Activated CD8-positive, alpha-beta T cell treated with anti-CD3 and anti-CD28 coated beads for 36 hours (primary cell): ENCODE measurements at regions not wholly inside any gene's neighbourhood (a gene's known extent, or its start where the extent isn't known, plus 50 kb on each side); places are given as distances from the start of the nearest gene placed in this dataset.

ENCODE experiments used
- ATAC-seq: fragments of 200-7000 bp; cut with Tn5 transposase; one replicate; pipeline ENCODE4 v1.10.0; 2021; ENCODE audit warnings: mild to moderate bottlenecking, moderate library complexity
- CTCF ChIA-PET: fragments of 350-600 bp; sonication (Branson Sonifier 250); formaldehyde crosslinking; loops from one replicate; lab custom pipeline; 2021; ENCODE audit warnings: antibody characterized with exemption; lab: Charles Lee
- POLR2A ChIA-PET: fragments of 350-600 bp; sonication (Branson Sonifier 250); formaldehyde crosslinking; loops from one replicate; lab custom pipeline; 2021; ENCODE audit warnings: antibody characterized with exemption; lab: Charles Lee
- DNase-seq: peaks from one replicate; pipeline ENCODE4 v3.0.0-alpha.2; 2020
- H3K27ac Mint-ChIP-seq: one replicate; pipeline ENCODE4 v1.8.0; 2021; ENCODE audit warnings: mild to moderate bottlenecking, mixed read lengths
- H3K27me3 Mint-ChIP-seq: one replicate; pipeline ENCODE4 v1.8.0; 2021; ENCODE audit warnings: mixed read lengths
- H3K36me3 Mint-ChIP-seq: one replicate; pipeline ENCODE4 v1.8.0; 2021; ENCODE audit warnings: low read depth, mixed read lengths
- H3K4me1 Mint-ChIP-seq: one replicate; pipeline ENCODE4 v1.8.0; 2021; ENCODE audit warnings: low read depth, mixed read lengths
- H3K4me3 Mint-ChIP-seq: one replicate; pipeline ENCODE4 v1.8.0; 2021; ENCODE audit warnings: mild to moderate bottlenecking, moderate library complexity, mixed read lengths
- H3K9me3 Mint-ChIP-seq: one replicate; pipeline ENCODE4 v1.8.0; 2021; ENCODE audit warnings: mixed read lengths
- CTCF ChIP-seq: fragments of 200-600 bp; IDR thresholded peaks from one replicate; pipeline ENCODE4 v1.8.0; 2022; ENCODE audit warnings: antibody characterized with exemption, mild to moderate bottlenecking
- intact Hi-C: fragments of 100-400 bp; cut with micrococcal nuclease; formaldehyde crosslinking; loops from one replicate; pipeline ENCODE4 v1.10.0; 2022

- Mint-ChIP-seq H3K9me3 (no peaks in the 10 kb centered on the region), H3K36me3 (no peaks in the 10 kb centered on the region), H3K4me1 (peaks cover 39% of the 10 kb centered on the region), H3K27ac (no peak overlapping the region), H3K4me3 (no peak overlapping the region), H3K27me3 (no peaks in the 10 kb centered on the region)
- DNase-seq (no peak), ATAC-seq (no peak)
- TF ChIP-seq CTCF = no peak
- ChIA-PET POLR2A (no interaction called here), CTCF (interaction anchor here (2.5 to 2.6 kb wide), 2 partner anchors 17 to 69 kb away, joined by 16 to 32 read pairs; partner anchors contain the start of gene PRKCQ)
- intact Hi-C loops = loop anchor here (5.0 kb wide), 1 partner anchor 68 kb away; the partner anchor contains the start of gene PRKCQ
These were observed 69.8 kb upstream of the PRKCQ start for GRCh38 chr10:6649903-6650302.

GRCh38 chr10:6648894-6649720 is 69.0 kb upstream of the PRKCQ start:
- no peaks in the 10 kb centered on the region for H3K9me3 Mint-ChIP-seq
- H3K4me3 Mint-ChIP-seq = no peak overlapping the region
- ChIA-PET POLR2A (interaction anchor here (0.6 to 1.0 kb wide), 2 partner anchors 42 to 67 kb away, joined by 3 read pairs; no protein-coding TSS in a partner anchor), CTCF (interaction anchor here (0.8 to 2.6 kb wide), 19 partner anchors 11 to 228 kb away, joined by 3 to 32 read pairs (median 8); partner anchors contain the start of gene PRKCQ)
- no peaks in the 10 kb centered on the region for H3K27me3 Mint-ChIP-seq
- intact Hi-C loops = loop anchor here (5.0 kb wide), 1 partner anchor 67 kb away; the partner anchor contains the start of gene PRKCQ
- ATAC-seq = no peak
- H3K4me1 Mint-ChIP-seq = peaks cover 46% of the 10 kb centered on the region
- no peaks in the 10 kb centered on the region for H3K36me3 Mint-ChIP-seq
- TF ChIP-seq CTCF = no peak
- DNase-seq = no peak
- H3K27ac Mint-ChIP-seq = no peak overlapping the region

- peak; percentile 91 for ATAC-seq
- POLR2A ChIA-PET = interaction anchor here (0.6 to 1.0 kb wide), 4 partner anchors 10 to 66 kb away, joined by 3 read pairs; no protein-coding TSS in a partner anchor
- peak; percentile 98 for TF ChIP-seq CTCF
- no peaks in the 10 kb centered on the region for H3K9me3 Mint-ChIP-seq
- H3K27me3 Mint-ChIP-seq = no peaks in the 10 kb centered on the region
- peak overlapping the region; percentile 7 for H3K4me3 Mint-ChIP-seq
- CTCF ChIA-PET = interaction anchor here (0.6 to 2.6 kb wide), 42 partner anchors 8 to 237 kb away, joined by 3 to 32 read pairs (median 5); partner anchors contain the start of gene PRKCQ
- intact Hi-C loops = loop anchor here (5.0 kb wide), 1 partner anchor 66 kb away; the partner anchor contains the start of gene PRKCQ
- DNase-seq = peak; percentile 85
- no peak overlapping the region for H3K27ac Mint-ChIP-seq
- H3K4me1 Mint-ChIP-seq = peaks cover 50% of the 10 kb centered on the region
- no peaks in the 10 kb centered on the region for H3K36me3 Mint-ChIP-seq
These were observed 67.9 kb upstream of the PRKCQ start for GRCh38 chr10:6647811-6648526.

- Mint-ChIP-seq H3K9me3 (no peaks in the 10 kb centered on the region), H3K27ac (peak overlapping the region; percentile 91), H3K4me3 (no peak overlapping the region), H3K36me3 (peaks cover 3% of the 10 kb centered on the region), H3K4me1 (peaks cover 52% of the 10 kb centered on the region), H3K27me3 (no peaks in the 10 kb centered on the region)
- POLR2A ChIA-PET = interaction anchor here (0.8 to 3.5 kb wide), 9 partner anchors 19 to 63 kb away, joined by 3 to 18 read pairs (median 4); partner anchors contain the start of gene PRKCQ
- peak; percentile 64 for ATAC-seq
- intact Hi-C loops = no loop called here
- TF ChIP-seq CTCF = no peak
- CTCF ChIA-PET = interaction anchor here (0.8 to 3.1 kb wide), 11 partner anchors 14 to 198 kb away, joined by 3 to 19 read pairs (median 4); no protein-coding TSS in a partner anchor
- peak; percentile 27 for DNase-seq
These were observed 63.9 kb upstream of the PRKCQ start for GRCh38 chr10:6643962-6644361.
